Psoas muscle (tissue), 7 donors: ENCODE measurements at regions not wholly inside any gene's neighbourhood (a gene's known extent, or its start where the extent isn't known, plus 50 kb on each side); places are given as distances from the start of the nearest gene placed in this dataset.

Source experiments
- ATAC-seq, 4 donors: fragments of 200-7000 bp; cut with Tn5 transposase; one replicate each; pipeline ENCODE4 v1.9.1; 2020; ENCODE audit warnings: moderate library complexity in 3 of 4, mild to moderate bottlenecking in 2 of 4
- DNase-seq, 2 donors: peaks; one replicate each; pipeline ENCODE4 v3.0.0-alpha.2; 2020
- H3K27ac ChIP-seq: fragments of 200-600 bp; one replicate; pipeline ENCODE4 v1.8.0; 2022
- H3K27me3 ChIP-seq, 3 donors: fragments of 200-600 bp in 1 of 3; one replicate each; pipeline versions ENCODE4 v1.6.1 to v1.8.0; 2013 to 2022; ENCODE audit warnings: low read length in 2 of 3, mild to moderate bottlenecking in 2 of 3, moderate library complexity in 1 of 3; ENCODE audit not compliant: insufficient read depth in 3 of 3
- H3K36me3 ChIP-seq, 2 donors: fragments of 200-600 bp in 1 of 2; one replicate each; pipeline versions ENCODE4 v1.6.1 to v1.8.0; 2013 to 2022; ENCODE audit warnings: low read depth in 1 of 2, mild to moderate bottlenecking in 1 of 2, moderate library complexity in 1 of 2; ENCODE audit not compliant: insufficient read depth in 1 of 2
- H3K4me1 ChIP-seq: fragments of 200-600 bp; one replicate; pipeline ENCODE4 v1.8.0; 2022
- H3K4me3 ChIP-seq: fragments of 200-600 bp; one replicate; pipeline ENCODE4 v1.8.0; 2022; ENCODE audit warnings: mild to moderate bottlenecking
- H3K9me3 ChIP-seq: fragments of 200-600 bp; one replicate; pipeline ENCODE4 v1.8.0; 2022
- WGBS, 3 donors: extraction: QIAGEN DNeasy Blood & Tissue Kit; methylation state at CpG; one replicate each; pipeline versions ENCODE4 v1.1.6 to v1.1.7; 2013; 5-methylcytosine and 5-hydroxymethylcytosine counted together
- intact Hi-C, 2 donors: fragments of 100-400 bp; cut with DNase I; formaldehyde crosslinking; loops; one replicate each; pipeline versions ENCODE4 v1.11.0 to v1.14.2; 2022
- TF ChIP-seq, protein P1 (sequence below): fragments of 200-600 bp; IDR thresholded peaks from one replicate; pipeline ENCODE4 v1.8.0; 2022; ENCODE audit warnings: antibody characterized with exemption
- donor health status: healthy with polysubstance abuse.
- donor health status: DM: no; HTN: no; CAD: no; lungs with moderate emphysema.
- donor health status: Bipolar disorder and iron deficiency.
- donor health status: healthy.
- donor health status: DM: yes; HTN: yes; CAD: no.
- donor health status: DM: no; HTN: no; CAD: no.
- donor health status: DM: yes; HTN: yes; CAD: no.

DNA sequence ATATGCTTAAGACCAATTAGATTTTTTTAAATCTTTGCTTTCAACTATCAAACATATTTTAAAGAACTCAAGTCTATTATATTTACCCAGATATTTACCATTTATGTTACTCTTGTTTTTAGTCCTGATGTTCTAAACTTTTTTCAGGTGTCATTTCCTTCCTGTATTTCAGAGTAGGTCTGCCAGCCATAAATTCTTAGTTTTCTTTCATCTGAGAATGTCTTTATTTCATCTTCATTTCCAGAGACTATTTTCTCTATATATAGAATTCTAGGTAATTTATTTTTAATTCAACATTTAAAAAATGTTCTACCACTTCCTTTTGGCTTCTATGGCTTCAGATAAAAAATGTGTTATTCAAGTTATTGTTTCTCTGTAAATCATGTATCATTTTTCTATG, 218.2 kb upstream of the AMIGO2 start:
- Histone ChIP-seq H3K27ac (no peak overlapping the region), H3K4me3 (no peak overlapping the region), H3K27me3 (no peaks in the 10 kb centered on the region), H3K4me1 (no peaks in the 10 kb centered on the region), H3K36me3 (no peaks in the 10 kb centered on the region), H3K9me3 (no peaks in the 10 kb centered on the region)
- intact Hi-C loops, result no loop called here
- TF ChIP-seq, protein P1, sequence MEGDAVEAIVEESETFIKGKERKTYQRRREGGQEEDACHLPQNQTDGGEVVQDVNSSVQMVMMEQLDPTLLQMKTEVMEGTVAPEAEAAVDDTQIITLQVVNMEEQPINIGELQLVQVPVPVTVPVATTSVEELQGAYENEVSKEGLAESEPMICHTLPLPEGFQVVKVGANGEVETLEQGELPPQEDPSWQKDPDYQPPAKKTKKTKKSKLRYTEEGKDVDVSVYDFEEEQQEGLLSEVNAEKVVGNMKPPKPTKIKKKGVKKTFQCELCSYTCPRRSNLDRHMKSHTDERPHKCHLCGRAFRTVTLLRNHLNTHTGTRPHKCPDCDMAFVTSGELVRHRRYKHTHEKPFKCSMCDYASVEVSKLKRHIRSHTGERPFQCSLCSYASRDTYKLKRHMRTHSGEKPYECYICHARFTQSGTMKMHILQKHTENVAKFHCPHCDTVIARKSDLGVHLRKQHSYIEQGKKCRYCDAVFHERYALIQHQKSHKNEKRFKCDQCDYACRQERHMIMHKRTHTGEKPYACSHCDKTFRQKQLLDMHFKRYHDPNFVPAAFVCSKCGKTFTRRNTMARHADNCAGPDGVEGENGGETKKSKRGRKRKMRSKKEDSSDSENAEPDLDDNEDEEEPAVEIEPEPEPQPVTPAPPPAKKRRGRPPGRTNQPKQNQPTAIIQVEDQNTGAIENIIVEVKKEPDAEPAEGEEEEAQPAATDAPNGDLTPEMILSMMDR, result no peak
- ATAC-seq (no peak), DNase-seq (no peak)

DNA sequence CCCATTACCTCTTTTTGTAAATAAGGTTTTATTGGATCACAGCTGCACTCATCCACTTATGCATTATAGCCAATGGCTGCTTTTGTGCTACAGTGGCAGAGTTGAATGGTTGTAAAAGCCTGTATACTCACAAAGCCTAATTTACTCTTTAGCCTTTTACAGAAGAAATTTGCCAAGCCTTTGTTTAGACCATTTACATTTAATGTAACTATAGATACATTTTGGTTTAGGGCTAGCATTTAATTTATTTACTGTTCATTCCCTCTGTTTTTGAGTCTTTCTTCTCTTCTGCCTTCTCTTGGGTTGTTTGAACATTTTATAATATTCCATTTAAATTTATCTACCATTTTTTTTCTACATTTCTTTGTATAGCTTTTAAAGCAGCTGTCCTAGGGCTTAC, 217.1 kb upstream of the AMIGO2 start:
- H3K36me3 ChIP-seq, result no peaks in the 10 kb centered on the region
- no peaks in the 10 kb centered on the region for H3K9me3 ChIP-seq
- H3K27me3 ChIP-seq, result no peaks in the 10 kb centered on the region
- ATAC-seq, result no peak
- no peaks in the 10 kb centered on the region for H3K4me1 ChIP-seq
- H3K27ac ChIP-seq, result no peak overlapping the region
- no peak for DNase-seq
- TF ChIP-seq, protein P1, result no peak
- intact Hi-C loops, result no loop called here
- H3K4me3 ChIP-seq, result no peak overlapping the region

DNA sequence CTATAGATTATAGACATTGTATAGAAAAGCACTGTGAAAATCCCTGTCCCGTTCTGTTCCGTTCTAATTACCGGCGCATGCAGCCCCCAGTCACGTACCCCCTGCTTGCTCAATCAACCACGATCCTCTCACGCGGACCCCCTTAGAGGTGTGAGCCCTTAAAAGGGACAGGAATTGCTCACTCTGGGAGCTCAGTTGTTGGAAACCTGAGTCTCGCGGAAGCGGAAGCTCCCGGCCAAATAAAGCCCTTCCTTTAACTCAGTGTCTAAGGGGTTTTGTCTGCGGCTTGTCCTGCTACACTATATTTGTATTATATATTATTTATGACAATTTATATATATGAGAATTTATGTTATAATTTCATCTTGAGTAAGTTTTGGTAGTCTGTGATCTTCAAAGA, 213.6 kb upstream of the AMIGO2 start:
- intact Hi-C loops, result no loop called here
- WGBS, 3 donors, result 85 to 89% (median 88%) methylated on average over 13 of the region's 13 CpGs
- Histone ChIP-seq H3K27ac (no peak overlapping the region), H3K36me3 (no peaks in the 10 kb centered on the region), H3K4me1 (no peaks in the 10 kb centered on the region), H3K27me3 (no peaks in the 10 kb centered on the region), H3K4me3 (no peak overlapping the region), H3K9me3 (no peaks in the 10 kb centered on the region)
- DNase-seq (no peak), ATAC-seq (no peak)
- TF ChIP-seq, protein P1, result no peak

DNA sequence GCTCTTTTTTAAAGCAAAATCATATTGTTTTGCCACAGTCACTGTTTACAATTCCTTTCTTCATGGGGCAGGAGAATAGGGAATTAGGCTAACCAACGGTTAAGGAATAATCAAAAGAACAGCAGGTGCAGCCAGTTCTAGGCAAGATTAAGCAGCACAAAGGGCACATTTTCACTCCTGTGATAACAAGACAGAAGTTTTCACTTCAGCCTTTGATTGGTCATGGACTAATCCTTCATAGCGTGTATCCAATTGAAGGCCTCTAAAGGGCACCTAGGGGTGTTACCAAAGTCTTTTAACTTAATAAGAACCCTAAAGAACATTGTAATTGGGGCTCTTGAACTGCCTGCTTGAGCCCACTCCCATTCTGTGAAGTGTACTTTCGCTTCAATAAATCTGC, 206.9 kb upstream of the AMIGO2 start:
- intact Hi-C loops, result no loop called here
- no peak overlapping the region for H3K27ac ChIP-seq
- DNase-seq, result no peak
- TF ChIP-seq, protein P1, result no peak
- no peaks in the 10 kb centered on the region for H3K4me1 ChIP-seq
- ATAC-seq, result no peak
- WGBS, 3 donors, result 44 to 55% (median 47%) methylated on average over 3 of the region's 3 CpGs
- H3K4me3 ChIP-seq, result no peak overlapping the region
- peaks cover 0 to 3% (median 0%) of the 10 kb centered on the region in 3 donors for H3K27me3 ChIP-seq
- no peaks in the 10 kb centered on the region for H3K9me3 ChIP-seq
- no peaks in the 10 kb centered on the region for H3K36me3 ChIP-seq
